ENCODE measurements at regions not wholly inside any gene's neighbourhood (a gene's known extent, or its start where the extent isn't known, plus 50 kb on each side); places are given as distances from the start of the nearest gene placed in this dataset.
"Not testable (repeated sequence)": the region's sequence is repeated elsewhere in the genome, so short reads cannot be mapped to it uniquely, and the experiment has no call there.

DNA sequence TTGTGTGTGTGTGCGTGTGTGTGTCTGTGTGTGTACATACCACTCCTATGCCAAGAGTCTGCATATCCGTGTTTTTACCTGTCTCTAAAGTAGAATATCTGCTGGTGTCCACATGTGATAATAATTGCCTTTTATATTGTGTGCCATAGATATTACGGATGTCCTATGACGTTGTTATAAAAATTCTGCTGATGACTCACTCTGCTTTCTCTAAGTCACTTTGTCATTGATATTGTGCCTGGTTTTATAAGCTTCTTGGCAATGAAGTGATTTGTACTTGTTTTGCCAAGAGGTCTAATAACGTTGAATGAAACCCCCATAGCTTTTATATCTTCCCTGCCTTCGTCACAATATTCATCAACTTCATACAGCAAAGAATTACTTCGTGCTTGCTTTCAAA, 102.6 kb upstream of the C1GALT1C1 start:
- no peak for TF ChIP-seq ZFX (IDR thresholded peaks at IDR 0.05; ENCODE audit: borderline replicate concordance)
- TF ChIP-seq, protein P1, sequence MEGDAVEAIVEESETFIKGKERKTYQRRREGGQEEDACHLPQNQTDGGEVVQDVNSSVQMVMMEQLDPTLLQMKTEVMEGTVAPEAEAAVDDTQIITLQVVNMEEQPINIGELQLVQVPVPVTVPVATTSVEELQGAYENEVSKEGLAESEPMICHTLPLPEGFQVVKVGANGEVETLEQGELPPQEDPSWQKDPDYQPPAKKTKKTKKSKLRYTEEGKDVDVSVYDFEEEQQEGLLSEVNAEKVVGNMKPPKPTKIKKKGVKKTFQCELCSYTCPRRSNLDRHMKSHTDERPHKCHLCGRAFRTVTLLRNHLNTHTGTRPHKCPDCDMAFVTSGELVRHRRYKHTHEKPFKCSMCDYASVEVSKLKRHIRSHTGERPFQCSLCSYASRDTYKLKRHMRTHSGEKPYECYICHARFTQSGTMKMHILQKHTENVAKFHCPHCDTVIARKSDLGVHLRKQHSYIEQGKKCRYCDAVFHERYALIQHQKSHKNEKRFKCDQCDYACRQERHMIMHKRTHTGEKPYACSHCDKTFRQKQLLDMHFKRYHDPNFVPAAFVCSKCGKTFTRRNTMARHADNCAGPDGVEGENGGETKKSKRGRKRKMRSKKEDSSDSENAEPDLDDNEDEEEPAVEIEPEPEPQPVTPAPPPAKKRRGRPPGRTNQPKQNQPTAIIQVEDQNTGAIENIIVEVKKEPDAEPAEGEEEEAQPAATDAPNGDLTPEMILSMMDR (IDR thresholded peaks at IDR 0.05): no peak
- H3K27ac ChIP-seq: no peak overlapping the region

DNA sequence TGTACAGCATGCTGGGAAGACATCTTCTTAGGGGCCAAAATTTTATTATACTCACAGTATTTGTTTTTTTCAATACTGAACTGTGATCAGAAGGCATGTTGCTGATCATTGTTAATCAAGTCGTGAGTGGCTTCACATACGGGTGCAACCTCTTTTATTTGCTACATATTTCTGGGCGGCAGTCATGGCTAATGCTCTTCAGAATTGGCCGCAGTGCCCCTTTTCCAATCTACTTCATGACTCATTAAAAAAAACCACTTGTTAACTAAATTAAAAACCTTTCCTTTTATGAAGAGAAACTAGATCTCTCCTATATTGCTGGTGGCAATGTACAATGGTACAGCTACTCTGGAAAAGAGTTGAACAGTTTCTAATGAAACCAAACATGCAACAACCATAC, 101.5 kb upstream of the C1GALT1C1 start:
- TF ChIP-seq ZFX (IDR thresholded peaks at IDR 0.05; ENCODE audit: borderline replicate concordance): no peak
- TF ChIP-seq, protein P1 (IDR thresholded peaks at IDR 0.05): no peak
- no peak overlapping the region for H3K27ac ChIP-seq

DNA sequence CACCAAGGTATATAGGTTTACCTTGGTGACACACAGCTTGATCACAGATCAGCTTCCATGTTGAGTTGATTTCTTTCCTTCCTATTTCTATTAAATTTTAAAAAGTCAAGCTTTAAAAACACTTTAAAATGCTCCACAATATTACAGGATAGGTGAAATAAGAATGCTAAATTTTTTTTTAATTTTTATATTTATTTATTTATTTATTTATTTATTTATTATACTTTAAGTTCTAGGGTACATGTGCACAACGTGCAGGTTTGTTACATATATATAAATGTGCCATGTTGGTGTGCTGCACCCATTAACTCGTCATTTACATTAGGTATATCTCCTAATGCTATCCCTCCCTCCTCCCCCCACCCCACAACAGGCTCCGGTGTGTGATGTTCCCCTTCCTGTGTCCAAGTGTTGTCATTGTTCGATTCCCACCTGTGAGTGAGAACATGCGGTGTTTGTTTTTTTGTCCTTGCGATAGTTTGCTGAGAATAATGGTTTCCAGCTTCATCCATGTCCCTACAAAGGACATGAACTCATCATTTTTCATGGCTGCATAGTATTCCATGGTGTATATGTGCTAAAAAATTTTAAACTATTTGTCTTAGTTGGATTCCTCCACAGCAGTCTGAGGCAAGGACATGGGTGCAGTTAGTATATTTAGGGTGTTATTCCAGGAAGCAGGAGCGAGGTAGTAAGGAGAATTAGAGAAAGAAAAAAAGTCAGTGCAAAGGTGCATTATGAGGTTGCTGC, 99.8 kb upstream of the C1GALT1C1 start:
- not testable (repeated sequence) for H3K27ac ChIP-seq

DNA sequence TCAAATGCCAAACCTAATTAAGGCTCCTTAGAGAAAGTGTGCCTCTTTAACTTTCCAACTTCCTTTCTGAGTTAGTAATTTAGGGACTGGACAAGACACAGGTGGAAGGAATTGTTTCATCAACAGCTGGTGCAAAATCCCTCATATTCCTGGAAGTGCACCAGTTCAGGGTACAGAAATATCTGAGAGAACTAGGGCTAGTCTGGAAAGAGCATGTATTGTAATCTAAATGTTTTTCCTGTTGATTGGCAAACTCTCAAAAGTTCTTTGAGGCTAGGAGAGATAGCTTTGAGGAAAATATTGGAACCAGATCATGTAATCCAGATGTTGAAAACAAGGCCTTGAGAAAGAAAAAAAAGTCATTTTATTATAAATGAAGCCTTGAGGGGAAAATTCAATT, 98.1 kb upstream of the C1GALT1C1 start:
- no peak overlapping the region for H3K27ac ChIP-seq
- TF ChIP-seq ZFX (IDR thresholded peaks at IDR 0.05; ENCODE audit: borderline replicate concordance): no peak
- TF ChIP-seq, protein P1 (IDR thresholded peaks at IDR 0.05): no peak

DNA sequence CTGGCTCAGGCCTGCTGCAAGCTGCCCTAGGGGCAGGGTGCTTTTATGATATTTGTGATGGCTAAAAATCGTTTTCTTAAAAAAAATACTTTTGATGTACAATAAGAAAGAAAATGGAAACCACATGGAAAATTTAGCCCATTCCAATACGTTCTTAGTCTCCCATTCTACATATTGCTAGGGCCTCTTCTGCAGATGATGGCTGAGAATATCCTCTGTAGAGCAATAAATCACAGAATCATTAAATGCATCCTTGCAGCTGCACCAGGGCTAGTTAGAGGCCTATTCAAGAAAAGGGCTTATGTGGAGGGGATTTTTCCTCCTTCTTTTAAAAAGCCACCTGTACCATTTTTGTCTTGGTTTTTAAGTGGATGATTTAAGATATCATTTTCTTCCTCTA, 97.6 kb upstream of the C1GALT1C1 start:
- TF ChIP-seq, protein P1 (IDR thresholded peaks at IDR 0.05): no peak
- no peak for TF ChIP-seq ZFX (IDR thresholded peaks at IDR 0.05; ENCODE audit: borderline replicate concordance)
- no peak overlapping the region for H3K27ac ChIP-seq

DNA sequence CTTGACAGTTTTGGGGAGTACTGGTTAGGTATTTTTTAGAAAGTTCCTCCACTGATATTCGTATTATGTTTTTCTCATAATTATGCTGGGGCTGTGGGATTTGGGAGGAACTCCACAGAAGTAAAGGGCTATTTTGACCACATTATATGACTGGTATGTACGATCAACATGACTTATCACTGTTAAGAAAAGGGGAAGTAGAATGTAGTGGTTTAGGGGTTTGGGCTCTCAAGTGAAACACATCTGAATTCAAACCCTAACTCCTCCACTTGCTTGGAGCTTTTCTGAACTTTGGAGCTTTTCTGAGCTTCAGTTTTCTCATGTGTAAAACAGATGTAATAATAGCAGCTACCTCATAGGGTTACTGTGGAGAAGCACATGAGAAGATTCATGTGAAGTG, 96.4 kb upstream of the C1GALT1C1 start:
- no peak overlapping the region for H3K27ac ChIP-seq

DNA sequence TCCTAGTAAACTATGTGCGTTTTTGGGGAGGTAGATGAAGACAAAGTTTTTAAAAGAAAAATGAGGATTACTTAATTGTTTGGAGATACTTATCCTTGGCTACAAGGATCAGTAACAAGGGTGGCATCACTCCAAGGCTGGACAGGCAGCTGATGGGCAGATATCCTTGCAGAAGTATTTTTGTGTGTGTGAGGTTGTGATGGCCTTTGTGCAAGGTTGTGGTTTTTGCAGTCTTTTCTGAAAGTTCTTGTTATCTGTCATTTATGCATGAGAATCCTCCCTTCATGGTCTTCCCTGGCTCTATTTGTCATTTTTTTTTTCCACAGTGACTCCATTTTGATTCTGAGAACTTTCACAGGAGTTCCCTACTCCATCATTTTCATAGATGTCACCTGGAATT, 96.0 kb upstream of the C1GALT1C1 start:
- TF ChIP-seq ZFX (IDR thresholded peaks at IDR 0.05; ENCODE audit: borderline replicate concordance): no peak
- TF ChIP-seq, protein P1 (IDR thresholded peaks at IDR 0.05): no peak
- H3K27ac ChIP-seq: no peak overlapping the region

More for the DNA sequence above, 96.4 kb upstream of the C1GALT1C1 start:
- no peak for TF ChIP-seq ZFX (IDR thresholded peaks at IDR 0.05; ENCODE audit: borderline replicate concordance)
- TF ChIP-seq, protein P1 (IDR thresholded peaks at IDR 0.05): no peak

DNA sequence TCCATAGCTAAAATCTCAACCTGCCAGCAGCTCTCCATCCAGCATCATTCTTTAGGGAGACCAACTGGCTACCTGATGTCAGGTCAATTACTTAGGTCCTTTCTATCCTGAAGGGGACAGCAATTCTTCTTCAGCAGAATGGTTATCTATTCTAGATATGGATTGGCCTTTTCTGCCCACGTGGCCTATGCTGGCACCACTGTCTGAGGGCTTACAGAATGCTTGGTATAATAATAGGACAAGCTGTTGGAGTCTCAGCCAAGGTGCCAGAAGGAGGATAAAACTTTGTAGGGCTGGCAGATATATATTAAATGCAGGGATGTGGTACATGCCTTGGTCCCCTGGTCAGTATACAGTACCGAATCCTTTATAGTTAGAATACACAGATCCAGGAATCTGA, 89.8 kb upstream of the C1GALT1C1 start:
- H3K27ac ChIP-seq: no peak overlapping the region
- TF ChIP-seq, protein P1 (IDR thresholded peaks at IDR 0.05): no peak
- TF ChIP-seq ZFX (IDR thresholded peaks at IDR 0.05; ENCODE audit: borderline replicate concordance): no peak

All from 22Rv1 (cell line).